Naive thymus-derived CD8-positive, alpha-beta T cell (primary cell): ENCODE measurements at regions not wholly inside any gene's neighbourhood (a gene's known extent, or its start where the extent isn't known, plus 50 kb on each side); places are given as distances from the start of the nearest gene placed in this dataset.
"Not testable (repeated sequence)": the region's sequence is repeated elsewhere in the genome, so short reads cannot be mapped to it uniquely, and the experiment has no call there.

ENCODE experiments used
- ATAC-seq, 2 donors: fragments of 150-1000 bp; cut with Tn5 transposase in 1 of 2; sonication (Bioruptor Pico), chemical (Tn5 transposase) in 1 of 2; 1 replicate in 1 of 2; 2 replicates in 1 of 2; pipeline ENCODE4 v1.10.0; 2021; ENCODE audit warnings: mild to moderate bottlenecking in 2 of 2, moderate library complexity in 2 of 2
- POLR2A ChIA-PET: fragments of 350-600 bp; sonication (Branson Sonifier 250); formaldehyde crosslinking; loops from one replicate; lab custom pipeline; 2021; ENCODE audit warnings: antibody characterized with exemption; lab: Charles Lee
- DNase-seq, 10 donors: peaks; one replicate each; pipeline versions ENCODE4 v3.0.0 to v3.0.0-alpha.2; 2020 to 2022
- H3K27ac Mint-ChIP-seq, 10 donors: one replicate each; pipeline ENCODE4 v1.8.0; 2020 to 2022; ENCODE audit warnings: mild to moderate bottlenecking in 10 of 10, mixed read lengths in 10 of 10, moderate library complexity in 4 of 10, inconsistent platforms in 1 of 10
- H3K27me3 Mint-ChIP-seq, 5 donors: one replicate each; pipeline ENCODE4 v1.8.0; 2021 to 2022; ENCODE audit warnings: mixed read lengths in 5 of 5
- H3K36me3 Mint-ChIP-seq, 3 donors: one replicate each; pipeline ENCODE4 v1.8.0; 2020 to 2022; ENCODE audit warnings: mixed read lengths in 3 of 3, mild to moderate bottlenecking in 2 of 3, inconsistent platforms in 1 of 3
- H3K4me1 Mint-ChIP-seq, 4 donors: one replicate each; pipeline ENCODE4 v1.8.0; 2021 to 2022; ENCODE audit warnings: mixed read lengths in 4 of 4
- H3K4me3 Mint-ChIP-seq, 10 donors: one replicate each; pipeline ENCODE4 v1.8.0; 2020 to 2022; ENCODE audit warnings: mild to moderate bottlenecking in 10 of 10, mixed read lengths in 10 of 10, moderate library complexity in 6 of 10, inconsistent platforms in 1 of 10
- H3K9me3 Mint-ChIP-seq, 9 donors: one replicate each; pipeline ENCODE4 v1.8.0; 2020 to 2022; ENCODE audit warnings: mixed read lengths in 9 of 9, mild to moderate bottlenecking in 3 of 9, inconsistent platforms in 1 of 9, moderate library complexity in 1 of 9

- Mint-ChIP-seq H3K4me1 (no peaks in the 10 kb centered on the region), H3K27me3 (no peaks in the 10 kb centered on the region), H3K36me3 (peaks cover 0 to 8% (median 0%) of the 10 kb centered on the region in 3 donors), H3K4me3 (no peak overlapping the region), H3K27ac (no peak overlapping the region), H3K9me3 (peaks cover 0 to 30% (median 8%) of the 10 kb centered on the region in 9 donors)
- POLR2A ChIA-PET = no interaction called here
- ATAC-seq = no peak
- DNase-seq = no peak
These were observed 100.2 kb upstream of the OR4C13 start for GRCh38 chr11:49851971-49852389.

GRCh38 chr11:49888875-49889274, 63.3 kb upstream of the OR4C13 start:
- not testable (repeated sequence) for H3K4me3 Mint-ChIP-seq, H3K36me3 Mint-ChIP-seq, H3K27ac Mint-ChIP-seq

GRCh38 chr11:49891910-49892671, 60.1 kb upstream of the OR4C13 start:
- peaks cover 0 to 10% (median 2%) of the 10 kb centered on the region in 3 donors for H3K36me3 Mint-ChIP-seq
- H3K4me1 Mint-ChIP-seq, H3K27me3 Mint-ChIP-seq, H3K27ac Mint-ChIP-seq, POLR2A ChIA-PET, DNase-seq, H3K4me3 Mint-ChIP-seq, ATAC-seq: not testable (repeated sequence)
- peaks cover 6 to 32% (median 17%) of the 10 kb centered on the region in 9 donors for H3K9me3 Mint-ChIP-seq

More at GRCh38 chr11:49888875-49889274, 63.3 kb upstream of the OR4C13 start:
- ATAC-seq, POLR2A ChIA-PET, H3K4me1 Mint-ChIP-seq, DNase-seq, H3K27me3 Mint-ChIP-seq: not testable (repeated sequence)
- peaks cover 5 to 18% (median 12%) of the 10 kb centered on the region in 9 donors for H3K9me3 Mint-ChIP-seq

GRCh38 chr11:49893442-49893841, 58.7 kb upstream of the OR4C13 start:
- H3K4me3 Mint-ChIP-seq, ATAC-seq, H3K27me3 Mint-ChIP-seq, DNase-seq, H3K27ac Mint-ChIP-seq, POLR2A ChIA-PET, H3K4me1 Mint-ChIP-seq: not testable (repeated sequence)
- peaks cover 0 to 40% (median 14%) of the 10 kb centered on the region in 9 donors for H3K9me3 Mint-ChIP-seq
- peaks cover 0 to 10% (median 2%) of the 10 kb centered on the region in 3 donors for H3K36me3 Mint-ChIP-seq
